B cell (primary cell): ENCODE measurements at regions not wholly inside any gene's neighbourhood (a gene's known extent, or its start where the extent isn't known, plus 50 kb on each side); places are given as distances from the start of the nearest gene placed in this dataset.

Experiments
- CTCF ChIP-seq: fragments of 200-600 bp; IDR thresholded peaks from one replicate; pipeline ENCODE4 v1.8.0; 2022; ENCODE audit warnings: antibody characterized with exemption, mild to moderate bottlenecking
- EZH2 ChIP-seq: IDR thresholded peaks from 2 replicates; pipeline ENCODE4 v1.6.1; 2012; ENCODE audit warnings: borderline replicate concordance, low read depth, mild to moderate bottlenecking, moderate library complexity, low read length; ENCODE audit not compliant: insufficient read depth, poor library complexity, severe bottlenecking

- TF ChIP-seq CTCF (no peak), EZH2 (no peak)
Observed at GRCh38 chr19:23507446-23507845, 112.2 kb upstream of the ZNF91 start.
